ENCODE measurements at regions not wholly inside any gene's neighbourhood (a gene's known extent, or its start where the extent isn't known, plus 50 kb on each side); places are given as distances from the start of the nearest gene placed in this dataset.
"Not testable (repeated sequence)": the region's sequence is repeated elsewhere in the genome, so short reads cannot be mapped to it uniquely, and the experiment has no call there.

DNA sequence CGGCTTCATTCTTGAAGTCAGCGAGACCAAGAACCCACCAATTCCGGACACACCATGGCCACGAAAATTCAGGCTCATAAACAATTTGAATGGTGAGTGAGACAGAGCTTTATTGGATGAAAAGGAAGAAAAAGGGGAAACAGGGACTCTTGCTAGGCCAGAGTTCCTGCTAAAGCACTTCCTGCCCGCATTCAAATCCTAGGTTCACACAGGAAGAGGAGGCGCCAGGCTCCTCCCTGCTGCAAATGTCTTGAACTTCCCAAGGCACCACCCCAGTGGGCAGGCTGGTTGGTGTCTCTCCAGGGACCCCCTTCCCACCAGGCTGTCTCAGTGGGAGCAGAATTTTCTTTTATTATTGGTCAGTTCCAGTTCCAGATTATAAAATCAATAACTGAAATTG is 121.2 kb downstream of the FSCB start:
- DNase-seq (ENCODE audit: low read depth in 3 of 3) = no peak

GRCh38 chr14:44385296-44385695 is 121.8 kb downstream of the FSCB start:
- not testable (repeated sequence) for DNase-seq (ENCODE audit: low read depth in 3 of 3)

DNA sequence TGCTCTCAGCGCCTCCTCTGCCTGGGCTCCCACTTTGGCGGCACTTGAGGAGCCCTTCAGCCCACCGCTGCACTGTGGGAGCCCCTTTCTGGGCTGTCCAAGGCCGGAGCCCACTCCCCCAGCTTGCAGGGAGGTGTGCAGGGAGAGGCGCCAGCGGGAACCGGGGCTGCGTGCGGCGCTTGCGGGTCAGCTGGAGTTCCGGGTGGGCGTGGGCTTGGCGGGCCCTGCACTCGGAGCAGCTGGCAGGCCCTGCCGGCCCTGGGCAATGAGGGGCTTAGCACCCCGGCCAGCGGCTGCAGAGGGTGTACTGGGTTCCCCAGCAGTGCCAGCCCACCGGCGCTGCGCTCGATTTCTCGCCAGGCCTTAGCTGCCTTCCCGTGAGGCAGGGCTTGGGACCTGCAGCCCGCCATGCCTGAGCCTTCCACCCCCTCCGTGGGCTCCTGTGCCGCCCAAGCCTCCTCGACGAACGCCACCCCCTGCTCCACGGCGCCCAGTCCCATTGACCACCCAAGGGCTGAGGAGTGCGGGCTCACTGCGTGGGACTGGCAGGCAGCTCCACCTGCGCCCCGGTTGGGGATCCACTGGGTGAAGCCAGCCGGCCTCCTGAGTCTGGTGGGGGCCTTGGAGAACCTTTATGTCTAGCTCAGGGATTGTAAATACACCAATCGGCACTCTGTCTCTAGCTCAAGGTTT is 122.3 kb downstream of the FSCB start:
- DNase-seq (ENCODE audit: low read depth in 3 of 3) = not testable (repeated sequence)

GRCh38 chr14:44384093-44384492 is 123.0 kb downstream of the FSCB start:
- DNase-seq (ENCODE audit: low read depth in 3 of 3) = no peak

DNA sequence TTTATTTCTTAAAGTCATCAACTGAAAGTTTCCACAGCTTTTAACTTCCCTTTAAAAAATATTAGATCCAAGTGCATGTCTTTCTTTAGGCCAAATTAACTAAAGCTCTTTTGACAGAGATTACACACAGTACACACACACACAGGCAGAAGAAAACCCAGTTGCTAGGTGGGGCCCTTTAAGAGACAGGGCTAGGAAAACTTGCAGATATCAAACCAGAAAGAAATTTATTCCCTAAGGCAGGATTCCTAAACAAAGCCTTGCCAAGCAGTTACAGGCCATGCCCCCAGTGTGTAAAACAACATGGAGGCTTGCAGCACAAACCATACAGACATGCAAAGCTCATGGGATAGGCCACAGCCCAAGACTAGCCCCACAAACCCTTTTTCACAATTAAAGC is 123.4 kb downstream of the FSCB start:
- DNase-seq (ENCODE audit: low read depth in 3 of 3) = no peak

DNA sequence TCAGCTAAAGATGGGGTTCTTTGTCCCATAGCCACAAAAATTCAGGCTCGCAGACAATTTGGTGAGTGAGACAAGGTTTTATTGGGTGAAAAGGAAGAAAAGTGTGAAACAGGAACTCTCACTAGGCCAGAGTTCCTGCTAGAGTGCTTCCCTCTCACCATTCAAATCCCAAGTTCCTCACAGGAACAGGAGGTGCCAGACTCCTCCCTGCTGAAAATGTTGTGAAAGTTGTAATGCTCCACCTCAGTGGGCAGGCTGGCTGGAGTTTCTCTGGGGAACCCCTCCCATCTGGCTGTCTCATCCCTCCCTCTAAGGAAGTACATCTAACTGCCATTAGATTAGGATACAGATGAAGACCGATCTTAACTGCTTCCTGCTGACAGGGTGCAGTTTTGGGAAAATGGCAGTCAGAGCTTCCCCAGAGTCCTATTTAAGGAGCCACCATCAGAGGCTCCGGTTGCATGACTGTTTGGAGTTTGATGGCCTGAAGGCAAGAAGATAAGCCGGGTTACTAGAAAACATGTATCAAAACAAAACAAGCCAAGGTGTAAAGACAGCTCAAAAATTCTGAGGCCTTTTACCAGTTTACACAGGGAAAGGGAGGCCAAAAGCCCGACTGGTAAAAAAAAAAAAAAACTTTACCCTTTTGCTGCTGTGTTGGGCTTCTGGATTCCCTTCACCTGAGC is 127.6 kb downstream of the FSCB start:
- DNase-seq (ENCODE audit: low read depth in 3 of 3) = no peak

GRCh38 chr14:44374906-44375305 is 132.2 kb downstream of the FSCB start:
- no peak for DNase-seq (ENCODE audit: low read depth in 3 of 3)

- no peak for DNase-seq (ENCODE audit: low read depth in 3 of 3)
These were observed 134.1 kb downstream of the FSCB start for GRCh38 chr14:44372807-44373489.

- DNase-seq (ENCODE audit: low read depth in 3 of 3) = no peak
These were observed 134.9 kb downstream of the FSCB start for GRCh38 chr14:44372231-44372630.

DNA sequence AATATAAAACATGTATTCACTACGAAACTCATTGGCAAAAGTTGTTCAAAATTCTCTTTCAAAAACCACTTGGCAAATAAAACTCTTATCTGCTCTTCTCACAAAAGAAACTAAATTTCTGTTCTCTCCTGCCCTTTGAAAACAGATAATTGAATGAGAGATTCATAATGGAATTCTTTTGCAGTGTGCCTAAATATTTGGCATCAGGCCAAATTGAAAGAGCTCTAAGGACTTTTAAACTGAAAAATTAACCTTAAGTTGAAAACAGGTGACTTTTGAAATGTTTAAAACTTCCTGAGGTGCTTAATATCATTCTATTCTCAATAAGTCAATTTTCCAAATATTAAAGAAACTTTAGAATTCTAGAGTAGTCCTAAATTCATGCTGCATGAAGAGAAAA is 136.4 kb downstream of the FSCB start:
- DNase-seq (ENCODE audit: low read depth in 3 of 3) = no peak

DNA sequence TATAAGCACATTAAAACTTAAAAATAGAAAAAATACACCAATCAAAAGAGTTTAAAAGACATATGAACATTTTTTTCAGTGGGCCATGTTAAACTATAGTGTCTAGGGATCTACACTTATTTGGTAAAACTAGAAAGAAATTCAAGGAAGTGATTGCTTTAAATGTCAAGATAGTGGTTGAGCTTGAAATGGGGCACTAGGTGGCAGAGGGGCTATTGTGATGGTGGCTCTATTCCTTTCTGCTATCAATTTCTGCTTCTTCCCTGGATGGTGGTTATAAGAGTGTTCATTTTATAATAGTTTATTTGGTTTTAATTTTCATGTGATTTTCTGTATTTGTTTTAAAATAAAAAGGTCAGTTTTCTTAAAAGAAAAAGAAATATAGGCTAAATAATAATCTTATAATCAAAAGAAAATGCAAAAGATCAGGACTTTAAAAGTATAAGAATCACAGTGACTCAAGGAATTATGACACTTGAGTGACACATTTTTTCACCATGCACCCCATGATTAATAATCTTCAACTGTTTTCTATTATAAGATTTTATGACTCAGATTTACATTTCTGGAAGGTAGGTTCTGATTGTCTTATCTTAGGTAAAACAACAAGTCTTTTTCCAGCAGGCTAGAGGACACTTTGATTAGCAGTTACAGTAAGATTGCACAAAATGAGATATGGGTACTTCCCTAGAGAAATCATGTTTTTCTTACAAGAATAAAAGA is 137.5 kb downstream of the FSCB start:
- no peak for DNase-seq (ENCODE audit: low read depth in 3 of 3)

DNA sequence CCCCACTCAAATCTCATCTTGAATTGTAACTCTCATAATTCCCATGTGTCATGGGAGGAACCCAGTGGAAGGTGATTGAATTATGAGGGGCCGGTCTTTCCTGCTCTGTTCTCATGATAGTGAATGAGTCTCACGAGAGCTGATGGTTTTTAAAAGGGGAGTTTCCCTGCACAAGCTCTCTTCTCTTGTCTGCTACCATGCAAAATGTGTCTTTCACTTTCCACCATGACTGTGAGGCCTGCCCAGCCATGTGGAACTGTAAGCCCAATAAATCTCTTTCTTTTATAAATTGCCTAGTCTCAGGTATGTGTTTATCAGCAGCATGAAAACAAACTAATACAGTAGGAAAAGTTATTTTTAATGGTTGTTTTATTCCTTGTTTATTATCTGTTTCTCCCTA is 146.0 kb downstream of the FSCB start:
- no peak for DNase-seq (ENCODE audit: low read depth in 3 of 3)

GRCh38 chr14:44353805-44354204 is 153.3 kb downstream of the FSCB start:
- DNase-seq (ENCODE audit: low read depth in 3 of 3) = no peak

DNA sequence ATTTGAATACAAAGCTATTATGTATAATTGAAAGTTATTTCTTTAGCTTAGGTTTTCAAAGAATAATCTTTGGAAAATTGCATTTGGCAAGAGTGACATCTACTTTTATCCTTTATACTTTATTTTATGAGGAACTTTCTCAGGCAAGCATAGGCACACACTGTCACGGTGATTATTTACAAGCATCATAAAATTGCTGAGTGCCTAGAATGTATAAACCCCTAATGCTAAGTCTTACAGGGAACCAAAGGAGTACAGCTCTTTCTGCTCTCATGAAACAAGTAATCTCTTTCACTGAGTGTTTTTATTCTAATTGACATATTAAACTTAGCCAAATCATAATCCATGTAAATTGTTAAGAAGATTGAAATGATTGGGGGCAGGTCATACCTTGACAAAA is 154.9 kb downstream of the FSCB start:
- no peak for DNase-seq (ENCODE audit: low read depth in 3 of 3)

- no peak for DNase-seq (ENCODE audit: low read depth in 3 of 3)
These were observed 159.8 kb downstream of the FSCB start for GRCh38 chr14:44347316-44347715.

- no peak for DNase-seq (ENCODE audit: low read depth in 3 of 3)
These were observed 166.0 kb downstream of the FSCB start for GRCh38 chr14:44341116-44341515.

DNA sequence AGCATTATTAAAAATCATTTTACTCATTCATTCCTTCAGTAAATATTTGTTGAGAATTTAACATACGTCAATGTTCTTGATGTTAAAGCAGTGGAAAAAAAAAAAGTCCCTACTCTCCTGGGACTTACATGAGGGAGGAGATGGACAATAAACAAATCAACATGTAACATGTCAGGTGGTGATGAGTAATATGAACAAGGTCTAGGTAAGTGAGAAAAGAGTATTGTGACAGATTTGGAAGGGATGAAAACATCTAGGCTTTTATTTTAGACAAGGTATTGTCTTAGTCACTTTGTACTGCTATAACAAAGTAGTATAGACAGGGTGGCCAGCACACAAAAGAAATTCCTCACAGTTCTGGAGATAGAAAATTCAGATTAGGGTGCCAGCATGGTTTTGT is 167.2 kb downstream of the FSCB start:
- no peak for DNase-seq (ENCODE audit: low read depth in 3 of 3)

DNA sequence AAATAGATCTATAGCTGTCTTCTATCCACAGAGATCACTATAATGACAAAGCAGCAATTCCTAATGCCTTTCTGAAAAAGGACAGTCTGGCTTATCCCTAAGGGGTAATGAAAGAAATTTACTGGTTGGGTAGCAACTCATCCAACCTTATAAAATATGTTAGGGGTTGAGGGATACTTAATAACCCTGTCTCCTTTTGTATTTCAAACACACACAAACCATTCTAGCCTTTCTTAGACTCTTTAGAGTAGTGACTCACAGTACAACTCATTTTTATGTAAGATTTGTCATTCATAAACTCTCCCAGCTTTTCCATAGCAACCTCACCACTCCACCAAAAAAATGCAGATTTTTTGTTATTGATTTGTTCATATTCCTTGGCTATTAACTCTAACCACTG is 167.9 kb downstream of the FSCB start:
- DNase-seq (ENCODE audit: low read depth in 3 of 3) = no peak

GRCh38 chr14:44317441-44317746 is 189.7 kb downstream of the FSCB start:
- DNase-seq (ENCODE audit: low read depth in 3 of 3) = no peak

DNA sequence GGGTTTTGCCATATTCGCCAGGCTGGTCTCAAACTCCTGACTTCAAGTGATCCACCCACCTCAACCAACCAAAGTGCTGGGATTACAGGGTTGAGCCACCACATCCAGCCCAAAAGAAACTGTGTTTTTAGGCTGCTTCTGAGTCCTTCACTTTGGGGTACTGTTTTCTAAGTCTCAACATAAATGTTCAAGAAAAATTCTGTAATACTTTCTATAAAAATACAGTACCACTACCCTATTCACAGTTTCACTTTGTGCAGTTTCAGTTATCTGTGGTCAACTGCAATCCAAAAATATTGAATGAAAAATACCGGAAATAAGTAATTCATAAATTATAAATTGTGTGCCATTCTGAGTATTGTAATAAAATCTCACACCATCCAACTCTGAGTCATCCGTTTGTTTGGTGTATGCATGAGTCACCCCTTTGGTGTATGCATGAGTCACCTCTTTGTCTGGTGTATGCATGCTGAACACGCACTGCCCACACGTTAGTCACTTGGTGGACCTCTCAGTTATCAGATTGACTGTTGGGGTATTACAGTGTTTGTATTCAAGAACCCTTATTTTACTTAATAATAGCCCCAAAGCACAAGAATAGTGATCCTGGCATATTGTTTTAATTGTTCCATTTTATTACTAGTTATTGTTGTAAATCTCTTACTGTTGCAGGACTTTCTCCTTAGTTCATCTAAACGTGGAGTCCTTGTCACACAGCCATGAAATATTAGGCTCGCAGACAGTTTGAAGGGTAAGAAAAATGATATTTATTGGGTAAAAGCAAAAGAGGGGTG is 190.2 kb downstream of the FSCB start:
- DNase-seq (ENCODE audit: low read depth in 3 of 3) = peak in 1 of 3 experiments; percentile 0

DNA sequence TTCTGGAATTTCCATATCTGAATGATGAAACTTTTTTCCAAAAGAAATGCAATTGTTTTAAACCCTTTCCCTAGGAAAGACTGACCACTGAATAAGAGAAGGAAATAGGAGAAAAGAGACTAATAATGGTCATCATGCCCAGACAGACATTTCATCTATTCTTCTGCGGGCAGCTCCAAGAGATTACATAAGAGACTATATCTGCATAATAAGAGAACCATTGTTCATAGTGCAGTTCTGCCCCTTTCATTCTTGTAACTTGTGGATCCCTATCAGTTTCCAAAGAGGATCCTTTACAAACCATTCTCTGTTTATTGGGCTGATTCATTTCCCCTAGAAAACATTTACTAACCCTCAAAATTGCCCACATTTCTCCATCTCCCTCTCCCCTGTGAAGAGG is 197.8 kb downstream of the FSCB start:
- no peak for DNase-seq (ENCODE audit: low read depth in 3 of 3)

DNA sequence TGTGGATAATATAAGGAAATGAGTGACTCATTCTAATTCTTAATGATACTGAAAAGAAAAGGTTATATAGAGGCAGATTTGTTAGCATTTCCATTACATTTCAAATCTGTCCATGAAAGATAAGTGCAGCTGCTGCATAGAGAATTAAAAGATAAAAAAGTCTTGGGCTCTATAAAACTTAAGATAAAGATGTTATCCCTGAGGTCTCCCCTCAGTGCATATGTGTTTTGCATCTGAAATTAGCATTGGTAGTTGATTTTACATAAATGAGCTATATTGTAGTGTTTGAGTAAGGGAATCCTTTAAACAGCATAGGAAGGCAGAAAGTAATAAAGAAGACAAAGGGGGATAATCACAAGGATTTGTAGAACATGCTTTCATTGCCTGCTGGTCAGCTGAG is 206.2 kb downstream of the FSCB start:
- DNase-seq (ENCODE audit: low read depth in 3 of 3) = no peak
